Mesodermal cell (in vitro differentiated cells): ENCODE measurements at regions not wholly inside any gene's neighbourhood (a gene's known extent, or its start where the extent isn't known, plus 50 kb on each side); places are given as distances from the start of the nearest gene placed in this dataset.

Source experiments
- H3K27ac ChIP-seq: 2 replicates; pipeline ENCODE4 v1.7.0; 2013; ENCODE audit warnings: mild to moderate bottlenecking, low read depth, low read length, moderate library complexity; ENCODE audit not compliant: severe bottlenecking
- H3K36me3 ChIP-seq: 2 replicates; pipeline ENCODE4 v1.7.1; 2013; ENCODE audit warnings: mild to moderate bottlenecking, low read length, moderate library complexity; ENCODE audit not compliant: control insufficient read depth, insufficient read depth
- H3K4me1 ChIP-seq: one replicate; pipeline ENCODE4 v1.7.1; 2013; ENCODE audit warnings: mild to moderate bottlenecking, low read length; ENCODE audit not compliant: insufficient read depth, control insufficient read depth, poor library complexity, severe bottlenecking
- H3K4me3 ChIP-seq: 2 replicates; pipeline ENCODE4 v1.7.0; 2013; ENCODE audit warnings: low read length, control low read depth, mild to moderate bottlenecking; ENCODE audit not compliant: insufficient read depth, poor library complexity, severe bottlenecking; ENCODE audit errors: extremely low read depth
- H3K9me3 ChIP-seq: 2 replicates; pipeline ENCODE4 v1.7.1; 2013; ENCODE audit warnings: mild to moderate bottlenecking, low read length, moderate library complexity; ENCODE audit not compliant: control insufficient read depth
- WGBS, 2 experiments: methylation state at CpG; one replicate each; pipeline ENCODE4 v1.1.5; 2013; ENCODE audit warnings: missing lambda C conversion rate in 2 of 2; ENCODE audit not compliant: insufficient coverage in 2 of 2; 5-methylcytosine and 5-hydroxymethylcytosine counted together

GRCh38 chr5:73339051-73339575, 109.5 kb downstream of the FOXD1 start:
- H3K36me3 ChIP-seq = no peaks in the 10 kb centered on the region
- no peak overlapping the region for H3K4me3 ChIP-seq
- H3K27ac ChIP-seq = peak overlapping the region; percentile 71
- H3K9me3 ChIP-seq = peaks cover 5% of the 10 kb centered on the region
- 91 to 94% methylated on average over 11 of the region's 15 CpGs for WGBS, 2 experiments
- H3K4me1 ChIP-seq = peaks cover 24% of the 10 kb centered on the region

- Histone ChIP-seq H3K27ac (peak overlapping the region; percentile 71), H3K9me3 (peaks cover 5% of the 10 kb centered on the region), H3K4me1 (peaks cover 24% of the 10 kb centered on the region), H3K36me3 (no peaks in the 10 kb centered on the region), H3K4me3 (no peak overlapping the region)
- WGBS, 2 experiments = 84 to 87% methylated on average over 8 to 13 of the region's 17 CpGs
Measured at GRCh38 chr5:73338256-73339050, 110.1 kb downstream of the FOXD1 start.

GRCh38 chr5:73337586-73338255, 110.9 kb downstream of the FOXD1 start:
- WGBS, 2 experiments = 92 to 100% methylated on average over 3 to 5 of the region's 9 CpGs
- Histone ChIP-seq H3K4me1 (peaks cover 24% of the 10 kb centered on the region), H3K9me3 (peaks cover 5% of the 10 kb centered on the region), H3K27ac (peak overlapping the region; percentile 71), H3K4me3 (no peak overlapping the region), H3K36me3 (no peaks in the 10 kb centered on the region)

GRCh38 chr5:73336366-73336765, 112.2 kb downstream of the FOXD1 start:
- H3K27ac ChIP-seq = no peak overlapping the region
- no peak overlapping the region for H3K4me3 ChIP-seq
- H3K4me1 ChIP-seq = peaks cover 24% of the 10 kb centered on the region
- H3K9me3 ChIP-seq = peaks cover 10% of the 10 kb centered on the region
- H3K36me3 ChIP-seq = no peaks in the 10 kb centered on the region
- WGBS, 2 experiments = 100% methylated on average over 1 of the region's 2 CpGs; no CpG with 5 or more reads in 1 of the 2 experiments

DNA sequence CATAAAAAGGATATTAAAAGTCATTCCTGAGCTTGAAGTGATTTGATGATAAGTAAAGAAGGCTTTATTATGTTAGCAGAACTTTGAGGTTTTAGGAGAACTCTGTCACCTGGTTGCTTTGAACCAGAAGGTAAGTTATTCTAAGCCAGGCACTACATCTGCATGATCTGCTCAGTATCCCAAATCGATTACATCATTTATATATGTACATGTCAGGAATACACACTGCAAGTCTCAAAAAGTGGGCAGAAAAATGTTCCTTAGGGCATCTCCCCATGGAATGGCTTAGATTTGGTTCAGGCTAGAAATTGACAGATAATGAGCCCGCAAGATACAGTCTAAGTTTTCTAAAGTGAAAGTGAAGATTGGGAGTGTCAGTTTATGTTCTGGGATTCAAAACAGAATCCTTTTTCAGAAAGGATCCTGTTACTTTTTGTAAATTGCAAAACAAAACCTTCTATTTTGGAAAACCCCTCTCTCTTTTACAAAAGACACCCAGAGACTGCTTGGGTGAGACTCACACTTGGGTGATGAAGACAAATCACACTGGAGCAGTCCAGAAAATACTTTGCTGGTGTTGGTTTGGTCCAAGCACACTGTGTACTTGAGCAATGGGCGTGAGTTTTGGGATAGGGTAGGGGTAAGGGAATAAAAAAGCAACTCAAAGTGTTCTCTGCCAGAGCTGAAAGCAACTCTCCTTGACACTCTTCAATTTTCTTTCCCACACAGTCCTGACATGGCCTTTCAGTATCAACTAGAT, 114.5 kb downstream of the FOXD1 start:
- peaks cover 24% of the 10 kb centered on the region for H3K4me1 ChIP-seq
- H3K4me3 ChIP-seq = no peak overlapping the region
- peaks cover 5% of the 10 kb centered on the region for H3K9me3 ChIP-seq
- H3K27ac ChIP-seq = no peak overlapping the region
- 90 to 100% methylated on average over 1 to 2 of the region's 3 CpGs for WGBS, 2 experiments
- H3K36me3 ChIP-seq = no peaks in the 10 kb centered on the region

GRCh38 chr5:73330613-73331012, 118.0 kb downstream of the FOXD1 start:
- Histone ChIP-seq H3K27ac (no peak overlapping the region), H3K4me1 (no peaks in the 10 kb centered on the region), H3K9me3 (peaks cover 5% of the 10 kb centered on the region), H3K4me3 (no peak overlapping the region), H3K36me3 (no peaks in the 10 kb centered on the region)
- WGBS, 2 experiments = no CpG with 5 or more reads among the region's 1 CpG

DNA sequence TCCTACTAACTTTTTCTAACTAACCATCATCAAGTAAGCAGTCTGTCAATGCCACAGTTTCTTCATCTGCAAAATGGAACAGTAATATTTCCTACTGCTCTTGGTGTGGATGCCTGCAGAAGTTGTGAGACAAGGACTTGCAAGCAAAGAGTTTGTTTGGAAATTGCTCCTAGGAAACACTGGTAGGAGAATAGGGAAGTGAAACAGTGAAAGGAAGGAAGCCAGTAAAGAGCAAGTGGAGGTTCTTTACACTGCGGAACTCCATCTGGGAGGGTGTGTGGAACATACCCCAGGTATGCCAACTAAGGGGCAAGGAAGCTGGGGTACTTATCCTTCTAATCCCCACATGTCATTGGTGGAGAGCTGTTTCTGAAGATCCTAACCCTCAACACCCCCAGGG, 119.9 kb downstream of the FOXD1 start:
- WGBS, 2 experiments = 88 to 100% methylated on average over 1 of the region's 1 CpG
- Histone ChIP-seq H3K9me3 (peaks cover 5% of the 10 kb centered on the region), H3K4me3 (no peak overlapping the region), H3K36me3 (no peaks in the 10 kb centered on the region), H3K4me1 (no peaks in the 10 kb centered on the region), H3K27ac (no peak overlapping the region)

GRCh38 chr5:73327908-73328455, 120.6 kb downstream of the FOXD1 start:
- no CpG with 5 or more reads among the region's 2 CpGs for WGBS, 2 experiments
- no peak overlapping the region for H3K4me3 ChIP-seq
- no peaks in the 10 kb centered on the region for H3K36me3 ChIP-seq
- peaks cover 5% of the 10 kb centered on the region for H3K9me3 ChIP-seq
- H3K27ac ChIP-seq = no peak overlapping the region
- H3K4me1 ChIP-seq = no peaks in the 10 kb centered on the region

DNA sequence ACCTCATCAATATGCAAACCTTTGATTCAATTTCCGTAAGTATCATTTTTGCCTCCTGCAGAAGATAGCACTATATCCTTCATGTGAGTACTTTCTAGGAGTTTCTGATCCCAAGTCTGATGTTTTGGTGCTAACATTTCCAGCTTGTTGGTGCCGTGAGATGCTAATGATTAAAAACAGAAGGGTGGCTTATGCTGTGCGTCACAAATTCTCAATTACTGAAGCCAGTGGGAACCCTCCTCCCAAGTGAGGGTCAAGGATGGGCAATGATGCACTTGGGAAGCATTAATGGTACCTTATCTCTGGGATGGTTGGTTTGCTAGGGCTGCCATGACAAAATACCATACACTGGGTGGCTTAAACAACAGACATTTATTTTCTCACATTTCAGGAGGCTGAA, 123.0 kb downstream of the FOXD1 start:
- Histone ChIP-seq H3K9me3 (no peaks in the 10 kb centered on the region), H3K4me1 (no peaks in the 10 kb centered on the region), H3K36me3 (no peaks in the 10 kb centered on the region), H3K27ac (no peak overlapping the region), H3K4me3 (no peak overlapping the region)
- WGBS, 2 experiments = 97 to 100% methylated on average over 2 to 3 of the region's 3 CpGs

DNA sequence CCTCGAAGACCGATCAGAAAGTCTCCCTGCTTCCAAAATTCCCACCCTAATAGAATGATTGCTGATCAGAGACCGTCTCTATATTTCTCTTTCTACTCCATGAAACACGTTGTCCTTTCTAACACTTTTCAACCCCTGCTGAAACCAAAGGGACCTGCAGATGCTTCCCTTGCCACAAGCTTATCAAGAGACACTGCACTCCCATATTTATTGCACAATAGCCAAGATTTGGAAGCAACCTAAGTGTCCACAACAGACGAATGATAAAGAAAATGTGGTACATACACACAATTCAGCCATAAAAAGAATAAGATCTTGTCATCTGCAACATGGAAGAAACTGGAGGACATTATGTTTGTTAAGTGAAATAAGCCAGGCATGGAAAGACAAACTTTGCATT, 125.1 kb downstream of the FOXD1 start:
- Histone ChIP-seq H3K9me3 (no peaks in the 10 kb centered on the region), H3K4me1 (no peaks in the 10 kb centered on the region), H3K4me3 (no peak overlapping the region), H3K27ac (no peak overlapping the region), H3K36me3 (no peaks in the 10 kb centered on the region)
- 95% methylated on average over 2 to 4 of the region's 5 CpGs for WGBS, 2 experiments
